ENCODE measurements at regions not wholly inside any gene's neighbourhood (a gene's known extent, or its start where the extent isn't known, plus 50 kb on each side); places are given as distances from the start of the nearest gene placed in this dataset.

GRCh38 chr4:161260819-161261218 lies 903.0 kb downstream of the FSTL5 start:
- TF ChIP-seq CTCF (IDR thresholded peaks at IDR 0.05) (no peak), POLR2A (IDR thresholded peaks at IDR 0.05) (no peak)
